ENCODE measurements at regions not wholly inside any gene's neighbourhood (a gene's known extent, or its start where the extent isn't known, plus 50 kb on each side); places are given as distances from the start of the nearest gene placed in this dataset.

GRCh38 chr5:111997711-111998110 is 240.7 kb upstream of the NREP start:
- ATAC-seq (no peak), DNase-seq (no peak)
- no peak overlapping the region for H3K27ac ChIP-seq (ENCODE audit: low read length)
- 92% methylated on average over 2 of the region's 3 CpGs for WGBS (ENCODE audit: insufficient coverage)
- H3K4me3 Mint-ChIP-seq: no peak overlapping the region
- H3K27me3 Mint-ChIP-seq (ENCODE audit: low read depth in 2 of 2): peaks cover 0 to 6% of the 10 kb centered on the region in 2 donors
- no peaks in the 10 kb centered on the region for H3K36me3 ChIP-seq (ENCODE audit: control insufficient read depth, insufficient read depth, low read length)
- H3K36me3 Mint-ChIP-seq: no peaks in the 10 kb centered on the region
- intact Hi-C loops (cut with micrococcal nuclease): no loop called here
- no peaks in the 10 kb centered on the region for H3K4me1 ChIP-seq (ENCODE audit: control insufficient read depth, insufficient read depth, low read length)
- no peaks in the 10 kb centered on the region for H3K9me3 Mint-ChIP-seq
- no peaks in the 10 kb centered on the region for H3K27me3 ChIP-seq (ENCODE audit: control insufficient read depth, insufficient read depth, low read length)
- no peaks in the 10 kb centered on the region for H3K4me1 Mint-ChIP-seq
- TF ChIP-seq, protein P1, sequence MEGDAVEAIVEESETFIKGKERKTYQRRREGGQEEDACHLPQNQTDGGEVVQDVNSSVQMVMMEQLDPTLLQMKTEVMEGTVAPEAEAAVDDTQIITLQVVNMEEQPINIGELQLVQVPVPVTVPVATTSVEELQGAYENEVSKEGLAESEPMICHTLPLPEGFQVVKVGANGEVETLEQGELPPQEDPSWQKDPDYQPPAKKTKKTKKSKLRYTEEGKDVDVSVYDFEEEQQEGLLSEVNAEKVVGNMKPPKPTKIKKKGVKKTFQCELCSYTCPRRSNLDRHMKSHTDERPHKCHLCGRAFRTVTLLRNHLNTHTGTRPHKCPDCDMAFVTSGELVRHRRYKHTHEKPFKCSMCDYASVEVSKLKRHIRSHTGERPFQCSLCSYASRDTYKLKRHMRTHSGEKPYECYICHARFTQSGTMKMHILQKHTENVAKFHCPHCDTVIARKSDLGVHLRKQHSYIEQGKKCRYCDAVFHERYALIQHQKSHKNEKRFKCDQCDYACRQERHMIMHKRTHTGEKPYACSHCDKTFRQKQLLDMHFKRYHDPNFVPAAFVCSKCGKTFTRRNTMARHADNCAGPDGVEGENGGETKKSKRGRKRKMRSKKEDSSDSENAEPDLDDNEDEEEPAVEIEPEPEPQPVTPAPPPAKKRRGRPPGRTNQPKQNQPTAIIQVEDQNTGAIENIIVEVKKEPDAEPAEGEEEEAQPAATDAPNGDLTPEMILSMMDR (IDR thresholded peaks at IDR 0.05): no peak
- no peak overlapping the region for H3K27ac Mint-ChIP-seq
- H3K9me3 ChIP-seq (ENCODE audit: control insufficient read depth, insufficient read depth, low read length): no peaks in the 10 kb centered on the region
- H3K4me3 ChIP-seq (ENCODE audit: low read length): no peak overlapping the region

GRCh38 chr5:111997308-111997707 is 240.3 kb upstream of the NREP start:
- Histone ChIP-seq H3K36me3 (ENCODE audit: control insufficient read depth, insufficient read depth, low read length) (no peaks in the 10 kb centered on the region), H3K27me3 (ENCODE audit: control insufficient read depth, insufficient read depth, low read length) (no peaks in the 10 kb centered on the region), H3K9me3 (ENCODE audit: control insufficient read depth, insufficient read depth, low read length) (no peaks in the 10 kb centered on the region), H3K4me1 (ENCODE audit: control insufficient read depth, insufficient read depth, low read length) (no peaks in the 10 kb centered on the region), H3K27ac (ENCODE audit: low read length) (no peak overlapping the region), H3K4me3 (ENCODE audit: low read length) (no peak overlapping the region)
- Mint-ChIP-seq H3K9me3 (peaks cover 0 to 2% of the 10 kb centered on the region in 2 donors), H3K27me3 (ENCODE audit: low read depth in 2 of 2) (peaks cover 0 to 6% of the 10 kb centered on the region in 2 donors), H3K4me3 (no peak overlapping the region), H3K4me1 (no peaks in the 10 kb centered on the region), H3K36me3 (no peaks in the 10 kb centered on the region), H3K27ac (no peak overlapping the region)
- no peak for DNase-seq
- TF ChIP-seq, protein P1 (IDR thresholded peaks at IDR 0.05): no peak
- intact Hi-C loops (cut with micrococcal nuclease): no loop called here
- ATAC-seq: no peak
- WGBS (ENCODE audit: insufficient coverage): 76% methylated on average over 5 of the region's 5 CpGs

- H3K4me1 ChIP-seq (ENCODE audit: control insufficient read depth, insufficient read depth, low read length): no peaks in the 10 kb centered on the region
- no peak for ATAC-seq
- no peak overlapping the region for H3K27ac Mint-ChIP-seq
These were observed 239.6 kb upstream of the NREP start for GRCh38 chr5:111996574-111996973.

GRCh38 chr5:111995701-111996100 is 238.7 kb upstream of the NREP start:
- no peak overlapping the region for H3K27ac ChIP-seq (ENCODE audit: low read length)
- H3K36me3 ChIP-seq (ENCODE audit: control insufficient read depth, insufficient read depth, low read length): no peaks in the 10 kb centered on the region
- TF ChIP-seq, protein P1 (IDR thresholded peaks at IDR 0.05): no peak
- no peaks in the 10 kb centered on the region for H3K36me3 Mint-ChIP-seq
- intact Hi-C loops (cut with micrococcal nuclease): no loop called here
- no peaks in the 10 kb centered on the region for H3K4me1 ChIP-seq (ENCODE audit: control insufficient read depth, insufficient read depth, low read length)
- no peak overlapping the region for H3K4me3 ChIP-seq (ENCODE audit: low read length)
- H3K9me3 Mint-ChIP-seq: peaks cover 0 to 2% of the 10 kb centered on the region in 2 donors
- no CpG with 5 or more reads among the region's 4 CpGs for WGBS (ENCODE audit: insufficient coverage)
- H3K4me1 Mint-ChIP-seq: no peaks in the 10 kb centered on the region
- H3K27ac Mint-ChIP-seq: no peak overlapping the region
- DNase-seq (no peak), ATAC-seq (no peak)
- no peak overlapping the region for H3K4me3 Mint-ChIP-seq
- no peaks in the 10 kb centered on the region for H3K27me3 ChIP-seq (ENCODE audit: control insufficient read depth, insufficient read depth, low read length)
- H3K9me3 ChIP-seq (ENCODE audit: control insufficient read depth, insufficient read depth, low read length): no peaks in the 10 kb centered on the region
- peaks cover under 1 to 6% of the 10 kb centered on the region in 2 donors for H3K27me3 Mint-ChIP-seq (ENCODE audit: low read depth in 2 of 2)

More at GRCh38 chr5:111996574-111996973, 239.6 kb upstream of the NREP start:
- no peak overlapping the region for H3K27ac ChIP-seq (ENCODE audit: low read length)
- peaks cover 0 to 6% of the 10 kb centered on the region in 2 donors for H3K27me3 Mint-ChIP-seq (ENCODE audit: low read depth in 2 of 2)
- TF ChIP-seq, protein P1 (IDR thresholded peaks at IDR 0.05): no peak
- no peaks in the 10 kb centered on the region for H3K27me3 ChIP-seq (ENCODE audit: control insufficient read depth, insufficient read depth, low read length)
- H3K36me3 Mint-ChIP-seq: no peaks in the 10 kb centered on the region
- no peak overlapping the region for H3K4me3 Mint-ChIP-seq
- 100% methylated on average over 1 of the region's 2 CpGs for WGBS (ENCODE audit: insufficient coverage)
- H3K4me1 Mint-ChIP-seq: no peaks in the 10 kb centered on the region
- H3K9me3 Mint-ChIP-seq: peaks cover 0 to 2% of the 10 kb centered on the region in 2 donors
- intact Hi-C loops (cut with micrococcal nuclease): no loop called here
- H3K36me3 ChIP-seq (ENCODE audit: control insufficient read depth, insufficient read depth, low read length): no peaks in the 10 kb centered on the region
- H3K9me3 ChIP-seq (ENCODE audit: control insufficient read depth, insufficient read depth, low read length): no peaks in the 10 kb centered on the region
- no peak overlapping the region for H3K4me3 ChIP-seq (ENCODE audit: low read length)
- DNase-seq: no peak
